ENCODE measurements at regions not wholly inside any gene's neighbourhood (a gene's known extent, or its start where the extent isn't known, plus 50 kb on each side); places are given as distances from the start of the nearest gene placed in this dataset.

DNA sequence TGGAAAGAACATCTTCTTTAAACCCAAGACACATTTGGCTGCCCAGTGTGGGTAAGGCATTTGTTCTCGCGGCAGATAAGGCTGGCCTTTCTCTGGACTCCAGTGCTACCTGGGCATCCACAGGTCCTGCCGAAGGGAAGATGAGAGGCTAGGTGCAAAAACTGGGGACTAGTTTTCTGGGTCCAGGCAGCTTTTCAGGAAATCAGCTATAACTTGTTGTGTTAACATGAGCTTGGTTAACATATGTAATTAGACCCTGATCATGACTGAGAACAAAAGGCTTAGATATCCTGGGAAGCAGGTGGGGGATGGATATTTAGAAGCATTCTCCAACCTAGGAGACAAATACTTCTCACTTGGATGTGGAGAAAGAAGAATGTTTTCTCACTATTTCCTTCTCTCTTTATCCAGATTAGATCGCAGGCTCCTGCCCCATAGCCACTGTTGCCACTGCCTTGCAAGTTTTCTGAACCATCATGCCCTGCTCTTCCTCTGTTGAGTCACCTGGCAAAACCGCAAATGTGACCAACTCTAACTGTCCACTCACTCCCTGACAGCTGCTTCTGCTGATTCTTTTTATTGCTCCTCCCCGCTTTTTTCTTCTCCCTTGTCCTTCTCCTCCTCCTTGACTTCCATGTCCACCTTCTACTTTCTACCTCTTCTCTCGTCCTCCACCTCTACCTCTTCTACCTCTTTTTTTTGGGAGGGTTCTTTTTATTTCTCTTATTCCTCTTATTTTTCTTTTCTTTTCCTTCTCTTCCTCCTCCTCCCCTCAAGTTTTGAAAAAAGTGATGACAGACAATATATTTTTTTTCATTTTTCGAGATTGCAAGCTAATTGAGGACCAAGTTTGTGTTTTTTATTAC lies 258.1 kb downstream of the UTRN start:
- Mint-ChIP-seq H3K9me3 (no peaks in the 10 kb centered on the region), H3K27ac (no peak overlapping the region), H3K4me3 (no peak overlapping the region), H3K27me3 (no peaks in the 10 kb centered on the region), H3K36me3 (ENCODE audit: low read depth) (peaks cover 78% of the 10 kb centered on the region), H3K4me1 (no peaks in the 10 kb centered on the region)
- TF ChIP-seq, protein P1, sequence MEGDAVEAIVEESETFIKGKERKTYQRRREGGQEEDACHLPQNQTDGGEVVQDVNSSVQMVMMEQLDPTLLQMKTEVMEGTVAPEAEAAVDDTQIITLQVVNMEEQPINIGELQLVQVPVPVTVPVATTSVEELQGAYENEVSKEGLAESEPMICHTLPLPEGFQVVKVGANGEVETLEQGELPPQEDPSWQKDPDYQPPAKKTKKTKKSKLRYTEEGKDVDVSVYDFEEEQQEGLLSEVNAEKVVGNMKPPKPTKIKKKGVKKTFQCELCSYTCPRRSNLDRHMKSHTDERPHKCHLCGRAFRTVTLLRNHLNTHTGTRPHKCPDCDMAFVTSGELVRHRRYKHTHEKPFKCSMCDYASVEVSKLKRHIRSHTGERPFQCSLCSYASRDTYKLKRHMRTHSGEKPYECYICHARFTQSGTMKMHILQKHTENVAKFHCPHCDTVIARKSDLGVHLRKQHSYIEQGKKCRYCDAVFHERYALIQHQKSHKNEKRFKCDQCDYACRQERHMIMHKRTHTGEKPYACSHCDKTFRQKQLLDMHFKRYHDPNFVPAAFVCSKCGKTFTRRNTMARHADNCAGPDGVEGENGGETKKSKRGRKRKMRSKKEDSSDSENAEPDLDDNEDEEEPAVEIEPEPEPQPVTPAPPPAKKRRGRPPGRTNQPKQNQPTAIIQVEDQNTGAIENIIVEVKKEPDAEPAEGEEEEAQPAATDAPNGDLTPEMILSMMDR (IDR thresholded peaks at IDR 0.05): no peak
- intact Hi-C loops (cut with micrococcal nuclease): no loop called here
- POLR2A ChIA-PET: no interaction called here
- CTCF ChIA-PET: no interaction called here
- no peak for DNase-seq
- ATAC-seq (ENCODE audit: low read depth): no peak

DNA sequence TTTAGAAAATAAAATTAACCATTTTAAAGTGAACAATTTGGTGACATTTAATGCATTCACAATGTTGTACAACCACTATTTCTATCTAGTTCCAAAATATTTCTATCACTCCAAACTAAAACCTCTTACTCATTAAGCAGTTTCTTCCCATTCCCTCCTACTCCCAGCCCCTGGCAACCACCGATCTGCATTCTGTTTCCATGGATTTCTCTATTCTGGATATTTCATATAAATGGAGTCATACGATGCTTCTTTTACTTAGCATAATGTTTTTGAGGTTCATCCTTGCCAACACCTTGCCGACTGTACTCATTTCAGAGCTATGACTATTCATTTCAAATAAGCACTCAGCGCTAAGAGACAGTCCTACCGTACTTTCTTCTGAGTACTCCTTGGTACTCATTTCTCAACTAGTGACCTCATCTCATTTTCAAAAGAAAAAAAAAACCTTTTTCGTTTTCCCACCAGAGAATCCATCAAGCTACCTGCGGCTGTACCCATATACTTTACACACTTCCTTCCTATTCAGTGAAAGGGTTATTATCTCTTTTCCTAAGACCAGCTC lies 259.2 kb downstream of the UTRN start:
- Mint-ChIP-seq H3K9me3 (no peaks in the 10 kb centered on the region), H3K27me3 (no peaks in the 10 kb centered on the region), H3K4me3 (no peak overlapping the region), H3K27ac (no peak overlapping the region), H3K4me1 (no peaks in the 10 kb centered on the region), H3K36me3 (ENCODE audit: low read depth) (peaks cover 81% of the 10 kb centered on the region)
- intact Hi-C loops (cut with micrococcal nuclease): no loop called here
- DNase-seq (no peak), ATAC-seq (ENCODE audit: low read depth) (no peak)
- ChIA-PET POLR2A (no interaction called here), CTCF (interaction anchor here (0.6 kb wide), 1 partner anchor 971 kb away, joined by 3 read pairs; no protein-coding TSS in a partner anchor)
- TF ChIP-seq, protein P1 (IDR thresholded peaks at IDR 0.05): no peak

DNA sequence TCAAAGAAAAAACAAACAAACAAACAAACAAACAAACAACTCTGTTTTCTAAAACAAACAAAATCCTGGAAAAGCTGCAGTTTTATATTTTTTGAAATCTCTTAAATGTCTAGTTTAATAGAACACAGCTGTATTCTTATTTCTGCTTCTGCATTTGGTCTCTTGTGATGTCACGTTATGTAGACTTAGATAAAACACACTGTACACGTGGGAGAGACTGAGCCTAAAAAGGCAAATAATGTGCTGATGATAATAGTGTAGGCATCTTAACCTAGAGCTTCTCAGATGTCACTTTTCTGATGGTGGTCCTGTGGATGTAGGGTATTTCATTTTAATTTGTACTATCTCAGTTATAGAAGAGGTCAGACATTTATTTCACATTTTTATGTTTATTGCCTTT lies 261.7 kb downstream of the UTRN start:
- H3K27me3 Mint-ChIP-seq: no peaks in the 10 kb centered on the region
- H3K27ac Mint-ChIP-seq: no peak overlapping the region
- ATAC-seq (ENCODE audit: low read depth) (no peak), DNase-seq (no peak)
- H3K4me3 Mint-ChIP-seq: no peak overlapping the region
- H3K4me1 Mint-ChIP-seq: no peaks in the 10 kb centered on the region
- intact Hi-C loops (cut with micrococcal nuclease): no loop called here
- ChIA-PET POLR2A (no interaction called here), CTCF (no interaction called here)
- no peaks in the 10 kb centered on the region for H3K9me3 Mint-ChIP-seq
- peaks cover 85% of the 10 kb centered on the region for H3K36me3 Mint-ChIP-seq (ENCODE audit: low read depth)
- TF ChIP-seq, protein P1 (IDR thresholded peaks at IDR 0.05): no peak

DNA sequence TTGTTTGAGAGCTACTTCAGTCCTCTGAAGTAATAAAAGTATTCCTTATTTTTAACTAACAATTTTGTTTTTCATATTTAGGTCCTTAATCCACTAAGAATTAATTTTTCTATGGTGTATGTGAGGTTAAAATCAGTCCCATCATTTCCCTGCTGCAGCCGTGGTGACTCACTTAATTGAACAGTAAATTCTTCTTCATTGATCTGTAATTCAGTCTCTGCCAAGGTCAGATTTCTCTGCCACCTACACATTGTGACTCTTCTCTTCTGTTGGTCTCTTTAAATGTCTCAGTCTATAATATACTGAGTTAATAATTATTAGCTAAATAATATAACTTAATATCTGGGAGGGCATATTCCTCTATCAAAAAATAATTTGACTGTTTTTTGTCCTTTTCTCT lies 262.3 kb downstream of the UTRN start:
- TF ChIP-seq, protein P1 (IDR thresholded peaks at IDR 0.05): no peak
- POLR2A ChIA-PET: no interaction called here
- ATAC-seq (ENCODE audit: low read depth) (no peak), DNase-seq (no peak)
- no peaks in the 10 kb centered on the region for H3K9me3 Mint-ChIP-seq
- H3K4me3 Mint-ChIP-seq: no peak overlapping the region
- no peaks in the 10 kb centered on the region for H3K4me1 Mint-ChIP-seq
- intact Hi-C loops (cut with micrococcal nuclease): no loop called here
- CTCF ChIA-PET: no interaction called here
- H3K27ac Mint-ChIP-seq: no peak overlapping the region
- peaks cover 85% of the 10 kb centered on the region for H3K36me3 Mint-ChIP-seq (ENCODE audit: low read depth)
- H3K27me3 Mint-ChIP-seq: no peaks in the 10 kb centered on the region

DNA sequence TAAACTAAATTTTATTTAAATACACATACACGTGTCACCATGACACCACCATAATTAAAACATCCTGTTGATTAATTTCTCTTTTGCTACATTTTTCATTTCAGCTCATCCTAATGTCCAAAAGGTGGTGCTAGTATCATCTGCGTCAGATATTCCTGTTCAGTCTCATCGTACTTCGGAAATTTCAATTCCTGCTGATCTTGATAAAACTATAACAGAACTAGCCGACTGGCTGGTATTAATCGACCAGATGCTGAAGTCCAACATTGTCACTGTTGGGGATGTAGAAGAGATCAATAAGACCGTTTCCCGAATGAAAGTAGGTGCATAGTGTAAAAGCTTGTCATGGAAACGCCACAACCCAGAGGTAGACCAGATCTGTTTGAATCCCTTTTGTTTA lies 263.4 kb downstream of the UTRN start:
- peaks cover 85% of the 10 kb centered on the region for H3K36me3 Mint-ChIP-seq (ENCODE audit: low read depth)
- intact Hi-C loops (cut with micrococcal nuclease): no loop called here
- CTCF ChIA-PET: no interaction called here

More for the DNA sequence above, 263.4 kb downstream of the UTRN start:
- H3K4me1 Mint-ChIP-seq: no peaks in the 10 kb centered on the region
- TF ChIP-seq, protein P1 (IDR thresholded peaks at IDR 0.05): no peak
- no peak for DNase-seq
- POLR2A ChIA-PET: no interaction called here
- ATAC-seq (ENCODE audit: low read depth): no peak
- H3K4me3 Mint-ChIP-seq: no peak overlapping the region
- no peaks in the 10 kb centered on the region for H3K27me3 Mint-ChIP-seq
- H3K9me3 Mint-ChIP-seq: no peaks in the 10 kb centered on the region
- no peak overlapping the region for H3K27ac Mint-ChIP-seq
